Endothelial cell of umbilical vein (primary cell): ENCODE measurements at regions not wholly inside any gene's neighbourhood (a gene's known extent, or its start where the extent isn't known, plus 50 kb on each side); places are given as distances from the start of the nearest gene placed in this dataset.

Source experiments
- BruUV-seq: library from RNA; stranded (reverse); fragments of 400-500 nt; replicated peaks from 2 replicates; lab custom pipeline; 2021; lab: Mats Ljungman, UMichigan
- CTCF ChIA-PET: fragments of 300-600, 350-600 bp; sonication (Branson Sonifier 250); formaldehyde crosslinking; loops from one replicate; lab custom pipeline; 2021; ENCODE audit warnings: antibody characterized with exemption, inconsistent platforms; lab: Charles Lee
- POLR2A ChIA-PET: fragments of 300-600, 350-600 bp; sonication (Branson Sonifier 250); formaldehyde crosslinking; loops from one replicate; lab custom pipeline; 2021; ENCODE audit warnings: antibody characterized with exemption, inconsistent platforms; lab: Charles Lee
- DNase-seq: peaks from one replicate; pipeline ENCODE4 v3.0.0-alpha.2; 2011; ENCODE audit warnings: low read depth, low spot score
- FAIRE-seq: peaks from 2 replicates; lab custom pipeline; 2011; peaks lifted over from hg19 to GRCh38; lab: Jason Lieb, UNC
- H2AFZ ChIP-seq: 2 replicates; pipeline ENCODE4 v1.6.0; 2012; ENCODE audit warnings: low read depth, low read length, control low read depth, inconsistent platforms
- H3K27ac ChIP-seq: 2 replicates; pipeline ENCODE4 v1.5.1; 2011; ENCODE audit warnings: low read depth, mild to moderate bottlenecking, control low read depth, low read length, moderate library complexity; ENCODE audit not compliant: insufficient read depth
- H3K27me3 ChIP-seq, 2 experiments: 2 replicates each; pipeline versions ENCODE4 v1.6.0 to v1.6.1; 2011; ENCODE audit warnings: low read length in 2 of 2, mixed read lengths in 1 of 2; ENCODE audit not compliant: control insufficient read depth in 2 of 2, insufficient read depth in 2 of 2
- H3K36me3 ChIP-seq, 2 experiments: 2 replicates in 1 of 2; 3 replicates in 1 of 2; pipeline ENCODE4 v1.5.1; 2011; ENCODE audit warnings: low read length in 2 of 2, mild to moderate bottlenecking in 1 of 2, moderate library complexity in 1 of 2; ENCODE audit not compliant: control insufficient read depth in 2 of 2, insufficient read depth in 2 of 2; ENCODE audit errors: extremely low read depth in 1 of 2
- H3K4me1 ChIP-seq: 3 replicates; pipeline ENCODE4 v1.5.1; 2011; ENCODE audit warnings: mild to moderate bottlenecking, low read length; ENCODE audit not compliant: control insufficient read depth, insufficient read depth; ENCODE audit errors: extremely low read depth
- H3K4me2 ChIP-seq: 2 replicates; pipeline ENCODE4 v1.6.1; 2011; ENCODE audit warnings: low read length, control low read depth, mixed read lengths; ENCODE audit not compliant: insufficient read depth
- H3K4me3 ChIP-seq, 3 experiments: fragments of 200-600 bp in 1 of 3; sonication (generic), shearing (Covaris generic) in 1 of 3; replicated peaks in 1 of 3; 2 replicates each; pipeline ENCODE4 v1.5.1; 2011 to 2016; ENCODE audit warnings: control low read depth in 3 of 3, low read length in 3 of 3, mild to moderate bottlenecking in 2 of 3, inconsistent platforms in 1 of 3, low read depth in 1 of 3, moderate library complexity in 1 of 3; ENCODE audit not compliant: insufficient read depth in 1 of 3
- H3K79me2 ChIP-seq: 2 replicates; pipeline ENCODE4 v1.6.0; 2012; ENCODE audit warnings: low read length, inconsistent platforms; ENCODE audit not compliant: control insufficient read depth, insufficient read depth
- H3K9ac ChIP-seq: replicated peaks from 2 replicates; pipeline ENCODE3; 2011; ENCODE audit warnings: low read length, control low read depth; ENCODE audit not compliant: insufficient read depth; ENCODE audit errors: extremely low read depth
- H3K9me1 ChIP-seq: replicated peaks from 3 replicates; pipeline ENCODE4 v1.6.0; 2011; ENCODE audit warnings: mild to moderate bottlenecking, low read length; ENCODE audit not compliant: control insufficient read depth, insufficient read depth; ENCODE audit errors: extremely low read depth
- H3K9me3 ChIP-seq: replicated peaks from 2 replicates; pipeline ENCODE4 v1.5.1; 2012; ENCODE audit warnings: low read length, inconsistent platforms; ENCODE audit not compliant: control insufficient read depth, insufficient read depth
- H4K20me1 ChIP-seq: replicated peaks from 2 replicates; pipeline ENCODE3; 2011; ENCODE audit warnings: mild to moderate bottlenecking, low read length; ENCODE audit not compliant: control insufficient read depth, insufficient read depth; ENCODE audit errors: extremely low read depth
- EZH2 ChIP-seq: IDR thresholded peaks from 2 replicates; pipeline ENCODE4 v1.6.1; 2012; ENCODE audit warnings: borderline replicate concordance, low read depth, mild to moderate bottlenecking, moderate library complexity, low read length, inconsistent platforms; ENCODE audit not compliant: severe bottlenecking
- FOS ChIP-seq: IDR thresholded peaks from 2 replicates; pipeline ENCODE4 v1.6.1; 2011; ENCODE audit warnings: mild to moderate bottlenecking, low read length, moderate library complexity, borderline replicate concordance; ENCODE audit not compliant: insufficient read depth
- GATA2 ChIP-seq: IDR thresholded peaks from 2 replicates; pipeline ENCODE4 v1.7.0; 2011; ENCODE audit warnings: low read depth, mild to moderate bottlenecking, moderate library complexity, mixed read lengths, low read length; ENCODE audit not compliant: insufficient read length, insufficient read depth
- JUN ChIP-seq: IDR thresholded peaks from 2 replicates; pipeline ENCODE4 v1.6.1; 2011; ENCODE audit warnings: borderline replicate concordance, low read depth; ENCODE audit not compliant: insufficient read length, insufficient read depth
- MYC ChIP-seq: IDR thresholded peaks from one replicate; pipeline ENCODE4 v1.6.1; 2011; ENCODE audit warnings: mild to moderate bottlenecking, low read depth, low read length
- POLR2A ChIP-seq: IDR thresholded peaks from 2 replicates; pipeline ENCODE4 v1.6.1; 2012; ENCODE audit warnings: low read depth, mild to moderate bottlenecking, control low read depth, low read length
- POLR2AphosphoS5 ChIP-seq: IDR thresholded peaks from 2 replicates; pipeline ENCODE4 v1.6.1; 2012; ENCODE audit warnings: low read depth, mild to moderate bottlenecking, control low read depth, low read length, moderate library complexity; ENCODE audit not compliant: insufficient read depth
- dilution Hi-C: fragments of 300-500 bp; cut with MboI; formaldehyde crosslinking; loops from one replicate; pipeline ENCODE4 v1.15.0; 2019; ENCODE audit warnings: low sequenced_read_pairs; ENCODE audit not compliant: extremely low pct_ligation_motif_present
- intact Hi-C: fragments of 100-400 bp; cut with micrococcal nuclease; formaldehyde crosslinking; loops from one replicate; pipeline ENCODE4 v1.10.0; 2022
- TF ChIP-seq, protein P1 (sequence below), 2 donors: IDR thresholded peaks; 1 replicate in 1 of 2; 2 replicates in 1 of 2; pipeline ENCODE4 v1.5.1; 2011; ENCODE audit warnings: low read length in 2 of 2, mild to moderate bottlenecking in 2 of 2, moderate library complexity in 2 of 2, control low read depth in 1 of 2, inconsistent platforms in 1 of 2, low read depth in 1 of 2; ENCODE audit not compliant: insufficient read depth in 1 of 2; ENCODE audit errors: extremely low read depth in 1 of 2
- TF ChIP-seq, protein P2 (sequence below): IDR thresholded peaks from 2 replicates; pipeline ENCODE4 v1.6.1; 2011; ENCODE audit not compliant: insufficient read depth, insufficient read length

DNA sequence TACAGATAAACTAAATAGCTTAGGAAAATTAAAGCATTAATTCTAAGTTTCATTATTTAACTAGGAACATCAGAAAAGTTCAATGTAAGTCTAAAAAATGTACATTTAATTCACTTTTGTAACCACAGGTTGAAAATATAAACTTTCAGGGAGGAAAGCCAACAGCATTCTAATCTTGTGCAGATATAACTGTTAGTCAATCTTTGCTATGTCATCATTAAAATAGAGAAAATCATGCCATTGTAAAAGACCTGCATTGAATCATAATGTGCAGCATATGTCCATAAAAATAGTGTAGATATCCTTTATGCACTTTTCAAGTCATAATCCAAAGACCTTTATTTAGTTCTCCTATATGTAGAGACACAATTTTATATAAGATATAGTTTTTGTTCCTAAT, 207.3 kb downstream of the ALG10B start:
- DNase-seq = no peak
- Histone ChIP-seq H3K36me3 (no peaks in the 10 kb centered on the region), H2AFZ (no peak overlapping the region), H3K27ac (no peak overlapping the region), H3K9me1 (no peaks in the 10 kb centered on the region), H3K4me3 (no peak overlapping the region), H4K20me1 (no peaks in the 10 kb centered on the region), H3K4me1 (no peaks in the 10 kb centered on the region), H3K27me3 (no peaks in the 10 kb centered on the region), H3K9ac (no peak overlapping the region), H3K79me2 (no peaks in the 10 kb centered on the region), H3K4me2 (no peak overlapping the region), H3K9me3 (no peaks in the 10 kb centered on the region)
- intact Hi-C loops = no loop called here
- no peak for FAIRE-seq
- ChIA-PET CTCF (no interaction called here), POLR2A (no interaction called here)
- no TSS peak for BruUV-seq
- TF ChIP-seq EZH2 = no peak
- no peak for TF ChIP-seq FOS
- no peak for TF ChIP-seq JUN
- TF ChIP-seq POLR2AphosphoS5 = no peak
- TF ChIP-seq, protein P1, sequence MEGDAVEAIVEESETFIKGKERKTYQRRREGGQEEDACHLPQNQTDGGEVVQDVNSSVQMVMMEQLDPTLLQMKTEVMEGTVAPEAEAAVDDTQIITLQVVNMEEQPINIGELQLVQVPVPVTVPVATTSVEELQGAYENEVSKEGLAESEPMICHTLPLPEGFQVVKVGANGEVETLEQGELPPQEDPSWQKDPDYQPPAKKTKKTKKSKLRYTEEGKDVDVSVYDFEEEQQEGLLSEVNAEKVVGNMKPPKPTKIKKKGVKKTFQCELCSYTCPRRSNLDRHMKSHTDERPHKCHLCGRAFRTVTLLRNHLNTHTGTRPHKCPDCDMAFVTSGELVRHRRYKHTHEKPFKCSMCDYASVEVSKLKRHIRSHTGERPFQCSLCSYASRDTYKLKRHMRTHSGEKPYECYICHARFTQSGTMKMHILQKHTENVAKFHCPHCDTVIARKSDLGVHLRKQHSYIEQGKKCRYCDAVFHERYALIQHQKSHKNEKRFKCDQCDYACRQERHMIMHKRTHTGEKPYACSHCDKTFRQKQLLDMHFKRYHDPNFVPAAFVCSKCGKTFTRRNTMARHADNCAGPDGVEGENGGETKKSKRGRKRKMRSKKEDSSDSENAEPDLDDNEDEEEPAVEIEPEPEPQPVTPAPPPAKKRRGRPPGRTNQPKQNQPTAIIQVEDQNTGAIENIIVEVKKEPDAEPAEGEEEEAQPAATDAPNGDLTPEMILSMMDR (IDR thresholded peaks at IDR 0.05; ENCODE audit: extremely low read depth in 1 of 2, insufficient read depth in 1 of 2, low read depth in 1 of 2, low read length in 2 of 2) = no peak
- no peak for TF ChIP-seq MYC
- TF ChIP-seq, protein P2, sequence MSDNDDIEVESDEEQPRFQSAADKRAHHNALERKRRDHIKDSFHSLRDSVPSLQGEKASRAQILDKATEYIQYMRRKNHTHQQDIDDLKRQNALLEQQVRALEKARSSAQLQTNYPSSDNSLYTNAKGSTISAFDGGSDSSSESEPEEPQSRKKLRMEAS = no peak
- TF ChIP-seq GATA2 = no peak
- no peak for TF ChIP-seq POLR2A
- dilution Hi-C loops = no loop called here
